ENCODE measurements at regions not wholly inside any gene's neighbourhood (a gene's known extent, or its start where the extent isn't known, plus 50 kb on each side); places are given as distances from the start of the nearest gene placed in this dataset.

DNA sequence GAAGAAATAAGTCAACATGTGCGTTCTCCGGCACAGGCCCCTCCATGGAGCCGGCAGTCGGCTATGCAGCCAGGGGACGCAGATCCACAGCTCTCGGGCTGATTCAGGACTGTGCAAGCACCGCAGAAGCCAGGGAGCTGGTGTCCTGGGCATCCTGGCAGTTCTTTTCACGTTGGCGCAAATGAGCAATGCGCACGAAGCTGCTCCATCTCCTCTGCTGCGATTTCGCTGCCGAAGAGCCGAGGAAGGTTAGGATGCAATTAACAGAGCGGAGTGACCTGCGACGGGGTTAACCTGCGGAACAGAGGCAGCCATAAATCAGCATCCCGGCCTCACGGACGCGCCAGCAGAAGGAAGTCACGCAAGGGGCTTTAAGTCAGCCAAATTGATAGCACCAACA, 107.1 kb upstream of the POU3F3 start:
- peaks cover 2% of the 10 kb centered on the region; the same call in 1 of the 3 replicates for H3K36me3 Mint-ChIP-seq (ENCODE audit: low read depth)
- no peaks in the 10 kb centered on the region; the same call in 2 of the 3 replicates for H3K9me3 Mint-ChIP-seq
- H3K27ac Mint-ChIP-seq: no peak overlapping the region
- no peak for TF ChIP-seq NANOG (IDR thresholded peaks at IDR 0.05; ENCODE audit: borderline replicate concordance)
- no peak for TF ChIP-seq EZH2phosphoT487 (IDR thresholded peaks at IDR 0.05; ENCODE audit: unreplicated experiment)
- TF ChIP-seq, protein P1, sequence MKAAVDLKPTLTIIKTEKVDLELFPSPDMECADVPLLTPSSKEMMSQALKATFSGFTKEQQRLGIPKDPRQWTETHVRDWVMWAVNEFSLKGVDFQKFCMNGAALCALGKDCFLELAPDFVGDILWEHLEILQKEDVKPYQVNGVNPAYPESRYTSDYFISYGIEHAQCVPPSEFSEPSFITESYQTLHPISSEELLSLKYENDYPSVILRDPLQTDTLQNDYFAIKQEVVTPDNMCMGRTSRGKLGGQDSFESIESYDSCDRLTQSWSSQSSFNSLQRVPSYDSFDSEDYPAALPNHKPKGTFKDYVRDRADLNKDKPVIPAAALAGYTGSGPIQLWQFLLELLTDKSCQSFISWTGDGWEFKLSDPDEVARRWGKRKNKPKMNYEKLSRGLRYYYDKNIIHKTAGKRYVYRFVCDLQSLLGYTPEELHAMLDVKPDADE (IDR thresholded peaks at IDR 0.05): no peak
- H3K27me3 ChIP-seq (ENCODE audit: insufficient read depth): no peaks in the 10 kb centered on the region
- H3F3A ChIP-seq (replicated peaks; ENCODE audit: low read depth): no peaks in the 10 kb centered on the region
- 0 out of 2 replicates have a peak overlapping the region, but pooled peaks have one; percentile 59 for H2AFZ ChIP-seq
- peaks cover 21% of the 10 kb centered on the region for H3K4me1 Mint-ChIP-seq
- no peak overlapping the region for H3K4me3 Mint-ChIP-seq
- H3K79me2 ChIP-seq (replicated peaks; ENCODE audit: insufficient read depth): no peaks in the 10 kb centered on the region
- peaks cover 9% of the 10 kb centered on the region for H3K27me3 Mint-ChIP-seq (ENCODE audit: insufficient read depth, low read depth, poor library complexity)
- no peak overlapping the region for H3K4me3 ChIP-seq
- H3K27ac ChIP-seq (ENCODE audit: low read depth): no peak overlapping the region
- DNase-seq (ENCODE audit: low spot score) (no peak), ATAC-seq (no peak)
- H3K4me1 ChIP-seq (ENCODE audit: insufficient read depth): peaks cover 9% of the 10 kb centered on the region; the same call in 1 of the 2 replicates
- no peaks in the 10 kb centered on the region for H3K9me2 ChIP-seq (ENCODE audit: insufficient read depth)
- H4K20me1 ChIP-seq (replicated peaks; ENCODE audit: insufficient read depth): no peaks in the 10 kb centered on the region
- no peaks in the 10 kb centered on the region for H3K36me3 ChIP-seq (ENCODE audit: insufficient read depth)
- H3K4me2 ChIP-seq: no peak overlapping the region

DNA sequence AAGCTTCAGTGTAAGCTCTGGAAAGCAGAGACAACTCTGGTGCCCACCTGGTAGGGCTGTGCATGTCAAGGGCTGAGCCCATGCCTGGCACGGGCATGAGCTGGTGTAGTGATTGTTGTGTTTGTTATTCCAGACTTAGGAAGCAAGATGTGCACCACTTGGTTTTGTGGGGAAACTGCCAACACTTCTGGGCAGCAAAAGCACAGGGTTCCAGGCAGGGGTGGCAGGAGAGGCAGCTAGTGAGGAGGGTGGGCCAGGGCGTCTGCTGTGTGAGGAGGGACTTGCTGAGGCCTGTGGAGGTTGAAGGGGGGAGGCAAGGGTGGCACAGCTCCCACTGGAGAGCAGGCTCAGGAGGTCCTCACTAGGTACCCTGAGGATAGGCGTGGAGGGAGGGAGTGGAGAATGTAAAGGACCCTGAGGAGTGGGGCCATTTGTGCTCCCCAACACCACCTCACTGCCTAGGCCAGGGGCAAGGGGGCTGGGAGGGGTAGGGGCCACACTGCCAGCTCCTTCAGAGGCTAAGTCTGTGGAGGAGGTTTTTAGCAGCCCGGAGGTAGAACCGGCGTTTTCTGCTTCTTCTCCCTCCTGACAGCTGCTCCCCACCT, 104.0 kb upstream of the POU3F3 start:
- no peak overlapping the region for H3K27ac ChIP-seq (ENCODE audit: low read depth)
- H3K9me2 ChIP-seq (ENCODE audit: insufficient read depth): peaks cover 3% of the 10 kb centered on the region; the same call in 1 of the 2 replicates
- H3K79me2 ChIP-seq (replicated peaks; ENCODE audit: insufficient read depth): no peaks in the 10 kb centered on the region
- H3K36me3 Mint-ChIP-seq (ENCODE audit: low read depth): peaks cover 2% of the 10 kb centered on the region; the same call in 1 of the 3 replicates
- no peaks in the 10 kb centered on the region for H3F3A ChIP-seq (replicated peaks; ENCODE audit: low read depth)
- TF ChIP-seq STAT1 (IDR thresholded peaks at IDR 0.05; ENCODE audit: unreplicated experiment): no peak
- no peak for TF ChIP-seq ZNF114 (CRISPR knock-in tag; IDR thresholded peaks at IDR 0.05)
- no peak for TF ChIP-seq CREB1 (CRISPR knock-in tag; IDR thresholded peaks at IDR 0.05; ENCODE audit: low read depth)
- TF ChIP-seq JUNB (IDR thresholded peaks at IDR 0.05; ENCODE audit: unreplicated experiment): no peak
- TF ChIP-seq EZH2 (IDR thresholded peaks at IDR 0.05; ENCODE audit: low read depth, unreplicated experiment): no peak
- H3K4me3 ChIP-seq: no peak overlapping the region
- peaks cover 13% of the 10 kb centered on the region for H3K27me3 Mint-ChIP-seq (ENCODE audit: insufficient read depth, low read depth, poor library complexity)
- H2AFZ ChIP-seq: no peak overlapping the region
- H3K9me3 Mint-ChIP-seq: no peaks in the 10 kb centered on the region; the same call in 2 of the 3 replicates
- H3K4me2 ChIP-seq: no peak overlapping the region
- DNase-seq (ENCODE audit: low spot score) (no peak), ATAC-seq (no peak)
- H3K4me1 ChIP-seq (ENCODE audit: insufficient read depth): peaks cover 9% of the 10 kb centered on the region; the same call in 1 of the 2 replicates
- peaks cover 24% of the 10 kb centered on the region for H3K4me1 Mint-ChIP-seq
- H3K4me3 Mint-ChIP-seq: no peak overlapping the region
- no peak overlapping the region for H3K27ac Mint-ChIP-seq
- H3K27me3 ChIP-seq (ENCODE audit: insufficient read depth): no peaks in the 10 kb centered on the region
- no peaks in the 10 kb centered on the region for H4K20me1 ChIP-seq (replicated peaks; ENCODE audit: insufficient read depth)
- no peaks in the 10 kb centered on the region for H3K36me3 ChIP-seq (ENCODE audit: insufficient read depth)

DNA sequence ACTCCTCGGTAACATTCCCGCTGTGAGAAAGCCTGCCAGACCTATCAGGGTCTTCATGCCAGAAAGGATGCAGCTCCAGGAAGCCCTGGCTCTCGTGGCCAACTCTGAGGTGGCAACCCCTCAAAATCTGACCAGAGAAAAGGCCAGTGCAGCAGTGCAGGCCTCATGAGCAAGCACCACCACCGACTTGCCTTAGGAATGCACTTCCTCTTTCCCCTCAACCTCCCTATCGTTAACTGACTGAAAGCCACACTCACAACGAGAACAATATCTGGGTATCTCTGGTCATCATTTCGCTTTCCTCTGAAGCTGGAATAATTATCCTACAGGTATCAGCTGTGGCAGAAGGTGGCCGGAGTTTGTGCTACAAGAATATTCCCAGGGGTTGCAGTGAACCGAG, 101.4 kb upstream of the POU3F3 start:
- Histone ChIP-seq H4K20me1 (replicated peaks; ENCODE audit: insufficient read depth) (no peaks in the 10 kb centered on the region), H3K4me1 (ENCODE audit: insufficient read depth) (peaks cover 17% of the 10 kb centered on the region), H3F3A (replicated peaks; ENCODE audit: low read depth) (no peaks in the 10 kb centered on the region), H3K9me2 (ENCODE audit: insufficient read depth) (peaks cover 3% of the 10 kb centered on the region; the same call in 1 of the 2 replicates), H3K27me3 (ENCODE audit: insufficient read depth) (0 out of 2 replicates have a peak, but pooled peaks cover 6% of the 10 kb centered on the region), H3K36me3 (ENCODE audit: insufficient read depth) (no peaks in the 10 kb centered on the region), H2AFZ (no peak overlapping the region), H3K79me2 (replicated peaks; ENCODE audit: insufficient read depth) (no peaks in the 10 kb centered on the region), H3K4me3 (no peak overlapping the region), H3K4me2 (no peak overlapping the region), H3K27ac (ENCODE audit: low read depth) (no peak overlapping the region)
- Mint-ChIP-seq H3K36me3 (ENCODE audit: low read depth) (peaks cover 16% of the 10 kb centered on the region), H3K9me3 (peaks cover 12% of the 10 kb centered on the region), H3K4me1 (peaks cover 26% of the 10 kb centered on the region), H3K4me3 (no peak overlapping the region), H3K27me3 (ENCODE audit: insufficient read depth, low read depth, poor library complexity) (peaks cover 16% of the 10 kb centered on the region), H3K27ac (no peak overlapping the region)
- no peak for ATAC-seq
- DNase-seq (ENCODE audit: low spot score): no peak
- TF ChIP-seq, protein P2, sequence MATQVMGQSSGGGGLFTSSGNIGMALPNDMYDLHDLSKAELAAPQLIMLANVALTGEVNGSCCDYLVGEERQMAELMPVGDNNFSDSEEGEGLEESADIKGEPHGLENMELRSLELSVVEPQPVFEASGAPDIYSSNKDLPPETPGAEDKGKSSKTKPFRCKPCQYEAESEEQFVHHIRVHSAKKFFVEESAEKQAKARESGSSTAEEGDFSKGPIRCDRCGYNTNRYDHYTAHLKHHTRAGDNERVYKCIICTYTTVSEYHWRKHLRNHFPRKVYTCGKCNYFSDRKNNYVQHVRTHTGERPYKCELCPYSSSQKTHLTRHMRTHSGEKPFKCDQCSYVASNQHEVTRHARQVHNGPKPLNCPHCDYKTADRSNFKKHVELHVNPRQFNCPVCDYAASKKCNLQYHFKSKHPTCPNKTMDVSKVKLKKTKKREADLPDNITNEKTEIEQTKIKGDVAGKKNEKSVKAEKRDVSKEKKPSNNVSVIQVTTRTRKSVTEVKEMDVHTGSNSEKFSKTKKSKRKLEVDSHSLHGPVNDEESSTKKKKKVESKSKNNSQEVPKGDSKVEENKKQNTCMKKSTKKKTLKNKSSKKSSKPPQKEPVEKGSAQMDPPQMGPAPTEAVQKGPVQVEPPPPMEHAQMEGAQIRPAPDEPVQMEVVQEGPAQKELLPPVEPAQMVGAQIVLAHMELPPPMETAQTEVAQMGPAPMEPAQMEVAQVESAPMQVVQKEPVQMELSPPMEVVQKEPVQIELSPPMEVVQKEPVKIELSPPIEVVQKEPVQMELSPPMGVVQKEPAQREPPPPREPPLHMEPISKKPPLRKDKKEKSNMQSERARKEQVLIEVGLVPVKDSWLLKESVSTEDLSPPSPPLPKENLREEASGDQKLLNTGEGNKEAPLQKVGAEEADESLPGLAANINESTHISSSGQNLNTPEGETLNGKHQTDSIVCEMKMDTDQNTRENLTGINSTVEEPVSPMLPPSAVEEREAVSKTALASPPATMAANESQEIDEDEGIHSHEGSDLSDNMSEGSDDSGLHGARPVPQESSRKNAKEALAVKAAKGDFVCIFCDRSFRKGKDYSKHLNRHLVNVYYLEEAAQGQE (IDR thresholded peaks at IDR 0.05; ENCODE audit: unreplicated experiment): no peak
- TF ChIP-seq ZNF114 (CRISPR knock-in tag; IDR thresholded peaks at IDR 0.05) (no peak), EZH2 (IDR thresholded peaks at IDR 0.05; ENCODE audit: low read depth, unreplicated experiment) (no peak), STAT1 (IDR thresholded peaks at IDR 0.05; ENCODE audit: unreplicated experiment) (no peak), ZNF331 (CRISPR knock-in tag; IDR thresholded peaks at IDR 0.05; ENCODE audit: low read depth) (no peak), EZH2phosphoT487 (IDR thresholded peaks at IDR 0.05; ENCODE audit: unreplicated experiment) (no peak), CREB1 (CRISPR knock-in tag; IDR thresholded peaks at IDR 0.05; ENCODE audit: low read depth) (no peak)
- TF ChIP-seq, protein P3, sequence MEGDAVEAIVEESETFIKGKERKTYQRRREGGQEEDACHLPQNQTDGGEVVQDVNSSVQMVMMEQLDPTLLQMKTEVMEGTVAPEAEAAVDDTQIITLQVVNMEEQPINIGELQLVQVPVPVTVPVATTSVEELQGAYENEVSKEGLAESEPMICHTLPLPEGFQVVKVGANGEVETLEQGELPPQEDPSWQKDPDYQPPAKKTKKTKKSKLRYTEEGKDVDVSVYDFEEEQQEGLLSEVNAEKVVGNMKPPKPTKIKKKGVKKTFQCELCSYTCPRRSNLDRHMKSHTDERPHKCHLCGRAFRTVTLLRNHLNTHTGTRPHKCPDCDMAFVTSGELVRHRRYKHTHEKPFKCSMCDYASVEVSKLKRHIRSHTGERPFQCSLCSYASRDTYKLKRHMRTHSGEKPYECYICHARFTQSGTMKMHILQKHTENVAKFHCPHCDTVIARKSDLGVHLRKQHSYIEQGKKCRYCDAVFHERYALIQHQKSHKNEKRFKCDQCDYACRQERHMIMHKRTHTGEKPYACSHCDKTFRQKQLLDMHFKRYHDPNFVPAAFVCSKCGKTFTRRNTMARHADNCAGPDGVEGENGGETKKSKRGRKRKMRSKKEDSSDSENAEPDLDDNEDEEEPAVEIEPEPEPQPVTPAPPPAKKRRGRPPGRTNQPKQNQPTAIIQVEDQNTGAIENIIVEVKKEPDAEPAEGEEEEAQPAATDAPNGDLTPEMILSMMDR (conservative IDR thresholded peaks at IDR 0.05; ENCODE audit: low read depth in 2 of 2): no peak
